ENCODE measurements at regions not wholly inside any gene's neighbourhood (a gene's known extent, or its start where the extent isn't known, plus 50 kb on each side); places are given as distances from the start of the nearest gene placed in this dataset.
"Not testable (repeated sequence)": the region's sequence is repeated elsewhere in the genome, so short reads cannot be mapped to it uniquely, and the experiment has no call there.

DNA sequence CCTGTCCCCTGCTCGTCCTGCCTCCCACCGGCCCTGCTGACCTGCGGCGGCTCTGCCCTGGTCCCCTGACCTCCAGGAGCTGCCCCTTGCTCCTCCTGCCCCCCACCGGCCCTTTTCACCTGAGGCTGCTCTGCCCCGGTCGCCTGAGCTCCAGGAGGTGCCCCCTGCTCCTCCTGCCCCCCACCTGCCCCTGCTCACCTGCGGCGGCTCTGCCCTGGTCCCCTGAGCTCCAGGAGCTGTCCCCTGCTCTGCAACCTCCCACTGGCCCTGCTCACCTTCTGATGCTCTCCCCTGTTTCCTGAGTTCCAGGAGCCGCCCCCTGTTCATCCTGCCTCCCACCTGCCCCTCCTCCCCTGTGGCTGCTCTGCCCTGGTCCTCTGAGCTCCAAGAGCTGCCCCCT is 101.3 kb downstream of the TMEM121 start:
- Histone ChIP-seq H3K9me3 (replicated peaks in 1 of 3) (no peaks in the 10 kb centered on the region), H3K4me1 (replicated peaks in 1 of 2) (no peaks in the 10 kb centered on the region), H3K36me3 (replicated peaks in 1 of 2) (no peaks in the 10 kb centered on the region), H3K27me3 (no peaks in the 10 kb centered on the region), H3K27ac (no peak overlapping the region), H3K4me3 (no peak overlapping the region)
- TF ChIP-seq, protein P1, sequence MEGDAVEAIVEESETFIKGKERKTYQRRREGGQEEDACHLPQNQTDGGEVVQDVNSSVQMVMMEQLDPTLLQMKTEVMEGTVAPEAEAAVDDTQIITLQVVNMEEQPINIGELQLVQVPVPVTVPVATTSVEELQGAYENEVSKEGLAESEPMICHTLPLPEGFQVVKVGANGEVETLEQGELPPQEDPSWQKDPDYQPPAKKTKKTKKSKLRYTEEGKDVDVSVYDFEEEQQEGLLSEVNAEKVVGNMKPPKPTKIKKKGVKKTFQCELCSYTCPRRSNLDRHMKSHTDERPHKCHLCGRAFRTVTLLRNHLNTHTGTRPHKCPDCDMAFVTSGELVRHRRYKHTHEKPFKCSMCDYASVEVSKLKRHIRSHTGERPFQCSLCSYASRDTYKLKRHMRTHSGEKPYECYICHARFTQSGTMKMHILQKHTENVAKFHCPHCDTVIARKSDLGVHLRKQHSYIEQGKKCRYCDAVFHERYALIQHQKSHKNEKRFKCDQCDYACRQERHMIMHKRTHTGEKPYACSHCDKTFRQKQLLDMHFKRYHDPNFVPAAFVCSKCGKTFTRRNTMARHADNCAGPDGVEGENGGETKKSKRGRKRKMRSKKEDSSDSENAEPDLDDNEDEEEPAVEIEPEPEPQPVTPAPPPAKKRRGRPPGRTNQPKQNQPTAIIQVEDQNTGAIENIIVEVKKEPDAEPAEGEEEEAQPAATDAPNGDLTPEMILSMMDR (IDR thresholded peaks at IDR 0.05): no peak
- TF ChIP-seq POLR2A (IDR thresholded peaks at IDR 0.05): no peak
- WGBS, 4 donors: 56 to 78% (median 68%) methylated on average over 5 to 9 of the region's 10 CpGs
- intact Hi-C loops (cut with DNase I): no loop called here
- no peak for DNase-seq

- H3K9me3 ChIP-seq (replicated peaks in 1 of 3); H3K4me1 ChIP-seq (replicated peaks in 1 of 2); intact Hi-C loops (cut with DNase I); H3K27ac ChIP-seq; H3K4me3 ChIP-seq; H3K27me3 ChIP-seq; DNase-seq; H3K36me3 ChIP-seq (replicated peaks in 1 of 2): not testable (repeated sequence)
- 54 to 83% (median 60%) methylated on average over 1 to 4 of the region's 4 CpGs for WGBS, 4 donors
These were observed 101.7 kb downstream of the TMEM121 start for GRCh38 chr14:105628126-105628525.

DNA sequence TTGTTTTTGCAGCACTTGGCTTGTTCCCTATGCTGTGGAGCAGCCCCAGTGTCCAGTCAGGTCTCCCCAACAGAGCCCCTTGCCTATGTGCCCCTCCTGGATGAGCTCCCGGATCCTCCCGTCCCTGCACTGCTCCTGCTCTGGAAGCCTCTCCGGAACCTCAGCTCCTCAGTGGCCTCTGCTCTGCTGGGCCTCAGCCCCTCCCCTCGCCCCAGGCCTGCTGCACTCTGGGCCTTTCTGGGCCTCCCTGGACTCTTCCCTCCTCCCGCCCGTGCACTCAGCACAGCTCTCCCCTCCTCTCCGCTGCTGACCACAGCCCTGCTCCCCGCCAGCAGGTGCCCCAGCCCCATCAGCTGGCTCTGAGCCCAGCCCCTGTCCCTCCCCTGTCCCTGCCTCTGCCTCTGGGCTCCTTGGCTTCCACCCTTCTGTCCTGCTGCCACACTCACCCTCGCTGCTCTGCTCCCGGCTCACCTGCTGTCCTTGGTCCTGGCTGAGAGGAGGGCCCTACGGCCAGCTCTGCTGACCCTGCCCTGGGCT is 102.2 kb downstream of the TMEM121 start:
- H3K4me1 ChIP-seq (replicated peaks in 1 of 2); H3K27ac ChIP-seq; H3K4me3 ChIP-seq; H3K36me3 ChIP-seq (replicated peaks in 1 of 2); H3K27me3 ChIP-seq; intact Hi-C loops (cut with DNase I); H3K9me3 ChIP-seq (replicated peaks in 1 of 3); DNase-seq: not testable (repeated sequence)
- 38 to 67% (median 53%) methylated on average over 3 to 9 of the region's 11 CpGs for WGBS, 4 donors

DNA sequence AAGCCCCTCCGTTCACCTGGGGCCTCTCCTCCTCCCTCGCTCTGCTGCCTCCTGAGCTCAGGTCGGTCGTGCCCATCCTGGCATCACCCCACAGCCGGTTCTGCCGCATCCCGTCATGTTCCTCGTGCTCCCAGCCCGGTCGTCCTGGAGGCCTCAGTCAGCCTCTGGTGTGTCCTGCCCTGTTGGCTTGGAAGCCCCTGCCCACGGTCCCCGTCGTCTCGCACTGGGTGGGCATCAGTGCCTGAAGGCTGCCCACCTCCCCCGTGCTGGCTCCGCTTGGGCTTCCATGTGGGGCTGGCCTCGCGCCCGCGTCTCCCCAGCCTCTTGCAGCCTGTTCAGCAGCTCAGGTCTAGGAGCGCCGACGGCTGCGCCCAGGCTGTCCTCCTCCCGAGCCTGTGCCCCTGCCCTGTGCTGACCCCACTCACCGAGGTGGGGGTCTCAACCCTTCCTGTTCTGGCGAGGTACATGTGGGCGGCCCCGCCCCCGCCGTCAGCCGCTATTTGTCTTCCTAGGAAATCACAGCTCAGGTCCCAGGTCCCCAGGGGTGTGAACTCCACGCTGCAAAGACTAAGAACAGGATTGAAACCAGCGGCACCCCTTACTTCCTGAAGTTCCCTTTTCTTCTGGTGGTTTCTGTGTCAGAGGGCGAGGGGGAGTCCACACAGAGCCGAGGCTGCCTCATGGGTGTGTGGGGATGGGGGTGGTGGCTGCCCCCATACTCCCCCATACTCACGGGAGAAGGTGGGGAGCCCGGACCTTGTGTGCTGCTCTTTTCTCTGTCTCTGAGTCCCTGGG is 102.9 kb downstream of the TMEM121 start:
- H3K4me1 ChIP-seq (replicated peaks in 1 of 2); H3K36me3 ChIP-seq (replicated peaks in 1 of 2); H3K27ac ChIP-seq; H3K4me3 ChIP-seq; H3K9me3 ChIP-seq (replicated peaks in 1 of 3); intact Hi-C loops (cut with DNase I); H3K27me3 ChIP-seq; DNase-seq: not testable (repeated sequence)
- 68 to 76% (median 75%) methylated on average over 22 to 38 of the region's 38 CpGs for WGBS, 4 donors

DNA sequence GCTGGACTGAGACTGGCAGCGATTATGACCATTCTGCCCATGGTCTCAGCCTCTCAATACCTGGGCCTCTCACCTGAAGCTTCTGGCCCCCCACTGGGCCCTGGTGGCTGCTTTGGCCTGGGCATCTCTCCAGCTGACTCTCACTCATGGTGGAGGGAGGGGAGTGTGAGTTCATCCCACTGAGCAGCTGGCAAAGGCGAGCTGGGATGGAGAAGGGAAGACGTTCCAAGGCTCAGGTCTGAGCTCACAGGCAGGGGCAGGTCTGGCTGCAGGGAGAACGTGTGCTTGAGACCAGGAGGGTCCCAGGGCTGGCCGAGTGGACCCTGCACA is 103.5 kb downstream of the TMEM121 start:
- Histone ChIP-seq H3K4me3 (no peak overlapping the region), H3K36me3 (replicated peaks in 1 of 2) (no peaks in the 10 kb centered on the region), H3K9me3 (replicated peaks in 1 of 3) (no peaks in the 10 kb centered on the region), H3K27ac (no peak overlapping the region), H3K27me3 (no peaks in the 10 kb centered on the region), H3K4me1 (replicated peaks in 1 of 2) (no peaks in the 10 kb centered on the region)
- no peak for DNase-seq
- 40 to 81% (median 59%) methylated on average over 1 to 3 of the region's 5 CpGs; no CpG with 5 or more reads in 1 of the 4 donors for WGBS, 4 donors
- TF ChIP-seq, protein P1 (IDR thresholded peaks at IDR 0.05): no peak
- TF ChIP-seq POLR2A (IDR thresholded peaks at IDR 0.05): no peak
- intact Hi-C loops (cut with DNase I): no loop called here

DNA sequence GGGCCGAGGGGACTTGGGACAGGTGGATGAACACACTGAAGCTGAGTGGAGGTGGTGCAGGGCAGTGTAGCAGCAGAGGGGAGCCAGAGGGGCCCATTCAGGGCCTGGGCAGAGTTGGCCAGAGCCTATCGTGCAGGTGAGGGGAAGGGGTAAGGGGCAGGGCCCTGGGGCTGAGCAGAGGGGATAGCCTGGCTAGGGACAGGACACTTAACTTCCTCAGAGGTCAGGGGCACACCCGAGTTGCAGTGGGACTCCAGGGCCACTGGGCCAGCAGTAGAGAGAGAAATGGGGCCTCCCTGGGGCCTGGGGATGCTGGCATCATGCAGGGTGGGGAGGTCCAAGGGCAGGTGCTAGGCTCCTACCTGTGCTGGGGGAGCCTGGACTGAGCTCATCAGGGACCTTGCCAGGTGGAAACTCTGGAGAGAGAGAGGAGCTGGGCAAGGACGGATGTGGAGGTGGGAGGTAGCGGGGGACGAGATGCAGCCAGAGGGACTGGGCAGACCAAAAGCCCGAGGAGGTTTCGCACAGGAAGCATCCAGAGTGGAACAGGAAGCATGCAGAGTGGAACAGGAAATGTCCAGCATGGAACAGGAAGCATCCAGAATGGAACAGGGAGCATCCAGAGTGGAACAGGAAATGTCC is 104.0 kb downstream of the TMEM121 start:
- intact Hi-C loops (cut with DNase I); H3K27ac ChIP-seq; DNase-seq; H3K4me1 ChIP-seq (replicated peaks in 1 of 2); H3K9me3 ChIP-seq (replicated peaks in 1 of 3); H3K27me3 ChIP-seq; H3K4me3 ChIP-seq; H3K36me3 ChIP-seq (replicated peaks in 1 of 2): not testable (repeated sequence)
- 72 to 81% (median 77%) methylated on average over 5 to 7 of the region's 8 CpGs for WGBS, 4 donors

GRCh38 chr14:105630935-105631779 is 104.8 kb downstream of the TMEM121 start:
- H3K36me3 ChIP-seq (replicated peaks in 1 of 2); H3K9me3 ChIP-seq (replicated peaks in 1 of 3); H3K27me3 ChIP-seq; intact Hi-C loops (cut with DNase I); H3K27ac ChIP-seq; H3K4me3 ChIP-seq; DNase-seq; H3K4me1 ChIP-seq (replicated peaks in 1 of 2): not testable (repeated sequence)
- WGBS, 4 donors: 70 to 77% (median 75%) methylated on average over 10 to 22 of the region's 24 CpGs
